Adrenal gland (tissue), 9 donors: ENCODE measurements at regions not wholly inside any gene's neighbourhood (a gene's known extent, or its start where the extent isn't known, plus 50 kb on each side); places are given as distances from the start of the nearest gene placed in this dataset.

Experiments used
- DNase-seq, 7 donors: peaks; one replicate each; pipeline ENCODE4 v3.0.0-alpha.2; 2019 to 2020
- H3K27ac ChIP-seq, 5 donors: fragments of 200-600 bp; sonication (generic) in 4 of 5; 1 replicate in 3 of 5; 2 replicates in 2 of 5; pipeline versions ENCODE4 v1.5.1 to v1.8.0; 2016 to 2020; ENCODE audit warnings: mild to moderate bottlenecking in 1 of 5
- H3K27me3 ChIP-seq: fragments of 200-600 bp; 2 replicates; pipeline ENCODE4 v1.8.0; 2021
- H3K36me3 ChIP-seq, 2 donors: fragments of 200-600 bp; replicated peaks in 1 of 2; 1 replicate in 1 of 2; 2 replicates in 1 of 2; pipeline versions ENCODE4 v1.5.1 to v1.8.0; 2018 to 2022
- H3K4me1 ChIP-seq, 2 donors: fragments of 200-600 bp; replicated peaks in 1 of 2; 1 replicate in 1 of 2; 2 replicates in 1 of 2; pipeline versions ENCODE4 v1.5.1 to v1.8.0; 2018 to 2021
- H3K4me3 ChIP-seq, 4 donors: fragments of 200-600 bp; sonication (generic) in 3 of 4; one replicate each; pipeline ENCODE4 v1.5.1; 2016 to 2018
- H3K9me3 ChIP-seq, 3 donors: fragments of 200-600 bp; sonication (generic) in 1 of 3; replicated peaks in 1 of 3; 1 replicate in 2 of 3; 2 replicates in 1 of 3; pipeline versions ENCODE4 v1.5.1 to v1.8.0; 2016 to 2021
- CTCF ChIP-seq, 6 experiments: fragments of 450-650 bp in 4 of 6; fragments of 200-600 bp in 2 of 6; sonication (generic) in 1 of 6; IDR thresholded peaks; 1 replicate in 5 of 6; 2 replicates in 1 of 6; pipeline versions ENCODE4 v1.5.1 to v1.8.0; 2016 to 2021; ENCODE audit warnings: antibody characterized with exemption in 6 of 6, mild to moderate bottlenecking in 2 of 6, moderate library complexity in 1 of 6
- POLR2A ChIP-seq, 2 donors: fragments of 450-650 bp; IDR thresholded peaks; one replicate each; pipeline ENCODE4 v1.6.1; 2017; ENCODE audit warnings: antibody characterized with exemption in 2 of 2, mild to moderate bottlenecking in 2 of 2, moderate library complexity in 1 of 2
- WGBS, 4 donors: extraction: QIAGEN DNeasy Blood & Tissue Kit in 2 of 4; methylation state at CpG; one replicate each; pipeline versions ENCODE4 v1.1.5 to v1.1.7; 2013 to 2017; 5-methylcytosine and 5-hydroxymethylcytosine counted together
- intact Hi-C, 2 donors: fragments of 100-400 bp; cut with DNase I; formaldehyde crosslinking; loops; one replicate each; pipeline versions ENCODE4 v1.14.1 to v1.15.0; 2022 to 2023
- donor health status: healthy with polysubstance abuse.
- donor health status: Bipolar disorder and iron deficiency.
- donor health status: DM: yes; HTN: yes; CAD: no.
- donor health status: DM: no; HTN: no; CAD: no.
- donor health status: DM: no; HTN: no; CAD: no.

- Histone ChIP-seq H3K4me3 (no peak overlapping the region), H3K27me3 (no peaks in the 10 kb centered on the region), H3K9me3 (no peaks in the 10 kb centered on the region), H3K27ac (no peak overlapping the region), H3K36me3 (no peaks in the 10 kb centered on the region), H3K4me1 (no peaks in the 10 kb centered on the region)
- no peak for DNase-seq
- no peak for TF ChIP-seq CTCF (IDR thresholded peaks at IDR 0.05)
- TF ChIP-seq POLR2A (IDR thresholded peaks at IDR 0.05): no peak
- intact Hi-C loops: no loop called here
- 80 to 86% (median 85%) methylated on average over 6 of the region's 6 CpGs for WGBS, 4 donors
These were observed 57.7 kb downstream of the LRRC30 start for GRCh38 chr18:7288544-7288943.

GRCh38 chr18:7290077-7290476, 59.2 kb downstream of the LRRC30 start:
- intact Hi-C loops: no loop called here

GRCh38 chr18:7291046-7291445, 60.2 kb downstream of the LRRC30 start:
- no peak for DNase-seq
- Histone ChIP-seq H3K36me3 (no peaks in the 10 kb centered on the region), H3K9me3 (no peaks in the 10 kb centered on the region), H3K4me1 (no peaks in the 10 kb centered on the region), H3K27ac (no peak overlapping the region), H3K4me3 (no peak overlapping the region), H3K27me3 (no peaks in the 10 kb centered on the region)
- intact Hi-C loops: no loop called here
- TF ChIP-seq POLR2A (IDR thresholded peaks at IDR 0.05): no peak
- no peak for TF ChIP-seq CTCF (IDR thresholded peaks at IDR 0.05)
- 44 to 78% (median 63%) methylated on average over 3 of the region's 3 CpGs for WGBS, 4 donors

More at GRCh38 chr18:7290077-7290476, 59.2 kb downstream of the LRRC30 start:
- no peak for TF ChIP-seq CTCF (IDR thresholded peaks at IDR 0.05)
- TF ChIP-seq POLR2A (IDR thresholded peaks at IDR 0.05): no peak
- Histone ChIP-seq H3K27me3 (no peaks in the 10 kb centered on the region), H3K4me1 (no peaks in the 10 kb centered on the region), H3K27ac (no peak overlapping the region), H3K9me3 (no peaks in the 10 kb centered on the region), H3K4me3 (no peak overlapping the region), H3K36me3 (no peaks in the 10 kb centered on the region)
- 66 to 77% (median 72%) methylated on average over 3 of the region's 3 CpGs for WGBS, 4 donors
- no peak for DNase-seq

- no peak overlapping the region for H3K4me3 ChIP-seq
- peaks cover 0 to 12% (median 0%) of the 10 kb centered on the region in 3 donors for H3K9me3 ChIP-seq
These were observed 67.3 kb downstream of the LRRC30 start for GRCh38 chr18:7298149-7298548.

More at GRCh38 chr18:7298149-7298548, 67.3 kb downstream of the LRRC30 start:
- no peak for DNase-seq
- no peaks in the 10 kb centered on the region for H3K36me3 ChIP-seq
- no peak for TF ChIP-seq POLR2A (IDR thresholded peaks at IDR 0.05)
- no peak for TF ChIP-seq CTCF (IDR thresholded peaks at IDR 0.05)
- H3K27ac ChIP-seq: no peak overlapping the region
- no peaks in the 10 kb centered on the region for H3K4me1 ChIP-seq
- intact Hi-C loops: no loop called here
- no peaks in the 10 kb centered on the region for H3K27me3 ChIP-seq
